H9 (cell line): ENCODE measurements at regions not wholly inside any gene's neighbourhood (a gene's known extent, or its start where the extent isn't known, plus 50 kb on each side); places are given as distances from the start of the nearest gene placed in this dataset.
A peak's percentile ranks its signal among the peaks of the same experiment; 100 is the strongest.

Experiments used
- DNase-seq: peaks from one replicate; pipeline ENCODE4 v3.0.0-alpha.2; 2017
- H2AFZ ChIP-seq: one replicate; pipeline ENCODE4 v1.6.1; 2013; ENCODE audit warnings: mild to moderate bottlenecking, low read length, control low read depth, moderate library complexity
- H2AK5ac ChIP-seq: 2 replicates; pipeline ENCODE4 v1.6.1; 2013; ENCODE audit warnings: low read length, control low read depth, mixed read lengths; ENCODE audit not compliant: insufficient read length
- H2BK120ac ChIP-seq: one replicate; pipeline ENCODE4 v1.6.1; 2013; ENCODE audit warnings: low read depth, mild to moderate bottlenecking, low read length, control low read depth, inconsistent platforms; ENCODE audit not compliant: poor library complexity, severe bottlenecking
- H2BK12ac ChIP-seq: 2 replicates; pipeline ENCODE4 v1.6.1; 2013; ENCODE audit warnings: low read length, control low read depth, mixed read lengths, low read depth; ENCODE audit not compliant: insufficient read length
- H2BK15ac ChIP-seq: 2 replicates; pipeline ENCODE4 v1.6.1; 2013; ENCODE audit warnings: low read depth, low read length, control low read depth
- H2BK20ac ChIP-seq: one replicate; pipeline ENCODE4 v1.6.1; 2013; ENCODE audit warnings: low read depth, mild to moderate bottlenecking, low read length, control low read depth, inconsistent platforms; ENCODE audit not compliant: poor library complexity, severe bottlenecking
- H2BK5ac ChIP-seq: 2 replicates; pipeline ENCODE4 v1.6.1; 2013; ENCODE audit warnings: low read length, control low read depth, mixed read lengths; ENCODE audit not compliant: insufficient read length
- H3K14ac ChIP-seq: 2 replicates; pipeline ENCODE4 v1.6.1; 2013; ENCODE audit warnings: low read length, control low read depth; ENCODE audit not compliant: insufficient read depth
- H3K18ac ChIP-seq: 2 replicates; pipeline ENCODE4 v1.6.1; 2013; ENCODE audit warnings: low read depth, mild to moderate bottlenecking, mixed read lengths, low read length, control low read depth; ENCODE audit not compliant: insufficient read length
- H3K23ac ChIP-seq: 2 replicates; pipeline ENCODE4 v1.6.1; 2013; ENCODE audit warnings: low read length, control low read depth, mixed read lengths, low read depth; ENCODE audit not compliant: insufficient read length
- H3K23me2 ChIP-seq: 2 replicates; pipeline ENCODE4 v1.6.1; 2013; ENCODE audit warnings: low read depth, mild to moderate bottlenecking, mixed read lengths, low read length, control low read depth; ENCODE audit not compliant: insufficient read length, poor library complexity, severe bottlenecking
- H3K27ac ChIP-seq: 2 replicates; pipeline ENCODE4 v1.5.1; 2013; ENCODE audit warnings: low read length, control low read depth, mixed read lengths, low read depth; ENCODE audit not compliant: insufficient read length
- H3K27me3 ChIP-seq: 2 replicates; pipeline ENCODE4 v1.6.1; 2013; ENCODE audit warnings: low read length, control low read depth, inconsistent platforms; ENCODE audit not compliant: insufficient read depth
- H3K4ac ChIP-seq: 2 replicates; pipeline ENCODE4 v1.6.1; 2013; ENCODE audit warnings: low read depth, mild to moderate bottlenecking, control low read depth, inconsistent platforms, low read length, moderate library complexity
- H3K4me1 ChIP-seq: 2 replicates; pipeline ENCODE4 v1.6.1; 2013; ENCODE audit warnings: low read length, control low read depth, inconsistent platforms; ENCODE audit not compliant: insufficient read depth
- H3K4me2 ChIP-seq: 2 replicates; pipeline ENCODE4 v1.6.1; 2013; ENCODE audit warnings: low read length, control low read depth, mixed read lengths; ENCODE audit not compliant: insufficient read length, insufficient read depth
- H3K56ac ChIP-seq: 2 replicates; pipeline ENCODE4 v1.6.1; 2013; ENCODE audit warnings: low read depth, mild to moderate bottlenecking, mixed read lengths, low read length, control low read depth; ENCODE audit not compliant: insufficient read length
- H3K79me1 ChIP-seq: 2 replicates; pipeline ENCODE4 v1.6.1; 2013; ENCODE audit warnings: low read depth, mild to moderate bottlenecking, moderate library complexity, low read length, control low read depth, inconsistent platforms; ENCODE audit not compliant: insufficient read depth, poor library complexity, severe bottlenecking
- H3K79me2 ChIP-seq: 2 replicates; pipeline ENCODE4 v1.6.1; 2013; ENCODE audit warnings: low read length, control low read depth, inconsistent platforms; ENCODE audit not compliant: insufficient read depth
- H3K9ac ChIP-seq: 2 replicates; pipeline ENCODE4 v1.6.1; 2013; ENCODE audit warnings: low read length, control low read depth, mixed read lengths; ENCODE audit not compliant: insufficient read length; ENCODE audit errors: extremely low read depth
- H3K9me3 ChIP-seq: one replicate; pipeline ENCODE4 v1.6.1; 2013; ENCODE audit warnings: low read depth, low read length, inconsistent platforms; ENCODE audit not compliant: control insufficient read depth
- H3T11ph ChIP-seq: one replicate; pipeline ENCODE4 v1.6.1; 2013; ENCODE audit warnings: mild to moderate bottlenecking, low read length, control low read depth, inconsistent platforms
- H4K20me1 ChIP-seq: one replicate; pipeline ENCODE4 v1.6.1; 2013; ENCODE audit not compliant: control insufficient read depth, insufficient read length, insufficient read depth
- H4K5ac ChIP-seq: 2 replicates; pipeline ENCODE4 v1.6.1; 2013; ENCODE audit warnings: low read depth, mild to moderate bottlenecking, mixed read lengths, low read length, control low read depth; ENCODE audit not compliant: insufficient read length
- H4K8ac ChIP-seq: replicated peaks from 2 replicates; pipeline ENCODE4 v1.6.1; 2013; ENCODE audit warnings: low read length, control low read depth, mixed read lengths, low read depth; ENCODE audit not compliant: insufficient read length
- H4K91ac ChIP-seq: 2 replicates; pipeline ENCODE4 v1.6.1; 2013; ENCODE audit warnings: low read depth, mild to moderate bottlenecking, moderate library complexity, mixed read lengths, low read length, control low read depth; ENCODE audit not compliant: insufficient read length
- H3K27ac Mint-ChIP-seq, 3 experiments: 2 replicates in 2 of 3; 3 replicates in 1 of 3; pipeline ENCODE4 v1.8.0; 2020 to 2021; ENCODE audit warnings: mixed read lengths in 3 of 3, mild to moderate bottlenecking in 1 of 3, moderate library complexity in 1 of 3
- H3K27me3 Mint-ChIP-seq: 2 replicates; pipeline ENCODE4 v1.8.0; 2021; ENCODE audit warnings: low read depth, mild to moderate bottlenecking, moderate library complexity, mixed read lengths
- H3K36me3 Mint-ChIP-seq, 3 experiments: 2 replicates in 2 of 3; 3 replicates in 1 of 3; pipeline ENCODE4 v1.8.0; 2020 to 2021; ENCODE audit warnings: low read depth in 3 of 3, mixed read lengths in 3 of 3; ENCODE audit not compliant: insufficient read depth in 1 of 3
- H3K4me1 Mint-ChIP-seq, 2 experiments: 2 replicates each; pipeline ENCODE4 v1.8.0; 2020; ENCODE audit warnings: mixed read lengths in 2 of 2
- H3K4me3 Mint-ChIP-seq, 2 experiments: 2 replicates in 1 of 2; 3 replicates in 1 of 2; pipeline ENCODE4 v1.8.0; 2020 to 2021; ENCODE audit warnings: mild to moderate bottlenecking in 2 of 2, mixed read lengths in 2 of 2, moderate library complexity in 1 of 2
- H3K9me3 Mint-ChIP-seq, 2 experiments: 2 replicates in 1 of 2; 3 replicates in 1 of 2; pipeline ENCODE4 v1.8.0; 2020; ENCODE audit warnings: mild to moderate bottlenecking in 2 of 2, mixed read lengths in 2 of 2, moderate library complexity in 1 of 2
- CTCF ChIP-seq: fragments of 200-600 bp; sonication (generic); conservative IDR thresholded peaks from 3 replicates; pipeline ENCODE4 v1.8.0; 2021; ENCODE audit warnings: antibody characterized with exemption, mild to moderate bottlenecking
- WGBS: extraction: QIAGEN DNeasy Blood & Tissue Kit; methylation state at CpG from one replicate; pipeline ENCODE4 v1.1.7; 2013; ENCODE audit warnings: missing lambda C conversion rate, low lambda C conversion rate, mixed read lengths; ENCODE audit not compliant: insufficient read length; ENCODE audit errors: extremely low coverage; 5-methylcytosine and 5-hydroxymethylcytosine counted together

- Mint-ChIP-seq H3K36me3 (peaks cover 7 to 25% (median 7%) of the 10 kb centered on the region in 3 experiments), H3K27me3 (no peaks in the 10 kb centered on the region), H3K4me1 (peaks cover 18 to 20% of the 10 kb centered on the region in 2 experiments), H3K27ac (peak overlapping the region; percentile 56 to 93 (median 71); a peak in 5 of 7 replicates), H3K9me3 (peaks cover 7 to 8% of the 10 kb centered on the region in 2 experiments), H3K4me3 (no peak overlapping the region)
- H4K91ac ChIP-seq, result no peak overlapping the region
- H4K5ac ChIP-seq, result no peak overlapping the region
- no peak overlapping the region for H3K14ac ChIP-seq
- no peak overlapping the region for H3K4ac ChIP-seq
- peak; percentile 29 for DNase-seq
- no peak overlapping the region for H3T11ph ChIP-seq
- H3K4me1 ChIP-seq, result no peaks in the 10 kb centered on the region
- no peak overlapping the region for H2BK15ac ChIP-seq
- H4K20me1 ChIP-seq, result no peaks in the 10 kb centered on the region
- H3K27ac ChIP-seq, result no peak overlapping the region
- no peak overlapping the region for H2BK5ac ChIP-seq
- H3K4me2 ChIP-seq, result no peak overlapping the region
- H2BK12ac ChIP-seq, result no peak overlapping the region
- H3K9me3 ChIP-seq, result no peaks in the 10 kb centered on the region
- H3K23ac ChIP-seq, result no peak overlapping the region
- no peaks in the 10 kb centered on the region for H3K27me3 ChIP-seq
- H2BK20ac ChIP-seq, result no peak overlapping the region
- H3K23me2 ChIP-seq, result no peaks in the 10 kb centered on the region
- H2AFZ ChIP-seq, result no peak overlapping the region
- no peaks in the 10 kb centered on the region for H3K79me2 ChIP-seq
- H2AK5ac ChIP-seq, result no peak overlapping the region
- no peak for TF ChIP-seq CTCF
- no peak overlapping the region for H2BK120ac ChIP-seq
- H3K18ac ChIP-seq, result no peak overlapping the region
- H3K56ac ChIP-seq, result no peak overlapping the region
- WGBS, result no CpG with 5 or more reads among the region's 9 CpGs
- no peak overlapping the region for H4K8ac ChIP-seq
- H3K79me1 ChIP-seq, result no peaks in the 10 kb centered on the region
- no peak overlapping the region for H3K9ac ChIP-seq
These were observed 1077.7 kb upstream of the SLC10A2 start for GRCh38 chr13:104143760-104144416.
